SJSA1 (cell line): ENCODE measurements at regions not wholly inside any gene's neighbourhood (a gene's known extent, or its start where the extent isn't known, plus 50 kb on each side); places are given as distances from the start of the nearest gene placed in this dataset.

ENCODE experiments used
- DNase-seq, 2 experiments: peaks; one replicate each; pipeline ENCODE4 v3.0.0-alpha.2; 2015 to 2020; ENCODE audit warnings: low spot score in 2 of 2, low read depth in 1 of 2
- H3K27ac ChIP-seq: fragments of 250-450 bp; sonication (Bioruptor Pico); 2 replicates; pipeline ENCODE4 v1.5.1; 2020; ENCODE audit warnings: mild to moderate bottlenecking, moderate library complexity
- H3K27me3 ChIP-seq: fragments of 250-450 bp; sonication (Bioruptor Pico); replicated peaks from 2 replicates; pipeline ENCODE4 v1.5.1; 2020; ENCODE audit warnings: mild to moderate bottlenecking, moderate library complexity
- H3K36me3 ChIP-seq: fragments of 250-450 bp; sonication (Bioruptor Pico); 2 replicates; pipeline ENCODE4 v1.5.1; 2020; ENCODE audit warnings: mild to moderate bottlenecking
- H3K4me1 ChIP-seq: fragments of 250-450 bp; sonication (Bioruptor Pico); replicated peaks from 2 replicates; pipeline ENCODE4 v1.6.1; 2021; ENCODE audit warnings: mild to moderate bottlenecking
- H3K4me3 ChIP-seq: fragments of 250-450 bp; sonication (Bioruptor Pico); 2 replicates; pipeline ENCODE4 v1.5.1; 2020; ENCODE audit warnings: mild to moderate bottlenecking
- H3K9me3 ChIP-seq: fragments of 250-450 bp; sonication (Bioruptor Pico); replicated peaks from 2 replicates; pipeline ENCODE4 v1.5.1; 2020; ENCODE audit warnings: mild to moderate bottlenecking

GRCh38 chr6:139839506-139840156, 465.2 kb upstream of the CITED2 start:
- H3K36me3 ChIP-seq = no peaks in the 10 kb centered on the region
- no peaks in the 10 kb centered on the region for H3K4me1 ChIP-seq
- no peak overlapping the region for H3K4me3 ChIP-seq
- DNase-seq = no peak
- no peaks in the 10 kb centered on the region for H3K27me3 ChIP-seq
- no peaks in the 10 kb centered on the region; the same call in 1 of the 2 replicates for H3K9me3 ChIP-seq
- H3K27ac ChIP-seq = no peak overlapping the region

GRCh38 chr6:139834232-139834631, 459.8 kb upstream of the CITED2 start:
- no peak overlapping the region for H3K27ac ChIP-seq
- H3K4me1 ChIP-seq = no peaks in the 10 kb centered on the region
- no peak for DNase-seq
- H3K27me3 ChIP-seq = no peaks in the 10 kb centered on the region
- no peaks in the 10 kb centered on the region for H3K9me3 ChIP-seq
- no peaks in the 10 kb centered on the region for H3K36me3 ChIP-seq
- no peak overlapping the region for H3K4me3 ChIP-seq

- Histone ChIP-seq H3K27me3 (no peaks in the 10 kb centered on the region), H3K27ac (no peak overlapping the region), H3K4me1 (no peaks in the 10 kb centered on the region), H3K36me3 (no peaks in the 10 kb centered on the region), H3K9me3 (no peaks in the 10 kb centered on the region), H3K4me3 (no peak overlapping the region)
- DNase-seq = no peak
Measured at GRCh38 chr6:139833592-139833991, 459.1 kb upstream of the CITED2 start.

GRCh38 chr6:139832493-139833305, 458.3 kb upstream of the CITED2 start:
- Histone ChIP-seq H3K27me3 (no peaks in the 10 kb centered on the region), H3K36me3 (no peaks in the 10 kb centered on the region)

GRCh38 chr6:139829576-139829975, 455.1 kb upstream of the CITED2 start:
- no peaks in the 10 kb centered on the region for H3K4me1 ChIP-seq
- no peaks in the 10 kb centered on the region for H3K27me3 ChIP-seq
- no peak overlapping the region for H3K27ac ChIP-seq
- DNase-seq = no peak
- H3K4me3 ChIP-seq = no peak overlapping the region
- no peaks in the 10 kb centered on the region for H3K36me3 ChIP-seq
- no peaks in the 10 kb centered on the region for H3K9me3 ChIP-seq

More at GRCh38 chr6:139832493-139833305, 458.3 kb upstream of the CITED2 start:
- no peak for DNase-seq
- H3K4me1 ChIP-seq = no peaks in the 10 kb centered on the region
- no peaks in the 10 kb centered on the region for H3K9me3 ChIP-seq
- H3K4me3 ChIP-seq = no peak overlapping the region
- no peak overlapping the region for H3K27ac ChIP-seq

- Histone ChIP-seq H3K27ac (no peak overlapping the region), H3K27me3 (no peaks in the 10 kb centered on the region), H3K9me3 (no peaks in the 10 kb centered on the region), H3K4me1 (no peaks in the 10 kb centered on the region), H3K4me3 (no peak overlapping the region), H3K36me3 (no peaks in the 10 kb centered on the region)
- no peak for DNase-seq
Measured at GRCh38 chr6:139828751-139829519, 454.5 kb upstream of the CITED2 start.

- H3K9me3 ChIP-seq = no peaks in the 10 kb centered on the region
- no peak overlapping the region for H3K27ac ChIP-seq
- no peak overlapping the region for H3K4me3 ChIP-seq
- no peaks in the 10 kb centered on the region for H3K36me3 ChIP-seq
- DNase-seq = no peak
- no peaks in the 10 kb centered on the region; the same call in 1 of the 2 replicates for H3K4me1 ChIP-seq
- H3K27me3 ChIP-seq = no peaks in the 10 kb centered on the region
Measured at GRCh38 chr6:139825935-139826374, 451.5 kb upstream of the CITED2 start.

GRCh38 chr6:139824864-139825263, 450.4 kb upstream of the CITED2 start:
- Histone ChIP-seq H3K36me3 (no peaks in the 10 kb centered on the region), H3K27me3 (no peaks in the 10 kb centered on the region), H3K4me3 (no peak overlapping the region), H3K4me1 (no peaks in the 10 kb centered on the region; the same call in 1 of the 2 replicates), H3K9me3 (no peaks in the 10 kb centered on the region), H3K27ac (no peak overlapping the region)
- no peak for DNase-seq

GRCh38 chr6:139823808-139824126, 449.3 kb upstream of the CITED2 start:
- H3K4me3 ChIP-seq = no peak overlapping the region
- no peaks in the 10 kb centered on the region; the same call in 1 of the 2 replicates for H3K4me1 ChIP-seq
- H3K27me3 ChIP-seq = no peaks in the 10 kb centered on the region
- H3K27ac ChIP-seq = no peak overlapping the region
- no peak for DNase-seq
- H3K9me3 ChIP-seq = no peaks in the 10 kb centered on the region
- no peaks in the 10 kb centered on the region for H3K36me3 ChIP-seq

- Histone ChIP-seq H3K4me3 (no peak overlapping the region), H3K36me3 (no peaks in the 10 kb centered on the region), H3K27me3 (no peaks in the 10 kb centered on the region), H3K4me1 (no peaks in the 10 kb centered on the region; the same call in 1 of the 2 replicates), H3K9me3 (no peaks in the 10 kb centered on the region), H3K27ac (no peak overlapping the region)
- no peak for DNase-seq
Measured at GRCh38 chr6:139823099-139823807, 448.8 kb upstream of the CITED2 start.

- Histone ChIP-seq H3K27me3 (no peaks in the 10 kb centered on the region), H3K4me1 (no peaks in the 10 kb centered on the region; the same call in 1 of the 2 replicates), H3K9me3 (no peaks in the 10 kb centered on the region), H3K27ac (no peak overlapping the region), H3K4me3 (no peak overlapping the region), H3K36me3 (no peaks in the 10 kb centered on the region)
- no peak for DNase-seq
Measured at GRCh38 chr6:139821676-139822223, 447.3 kb upstream of the CITED2 start.

GRCh38 chr6:139820210-139820609, 445.8 kb upstream of the CITED2 start:
- no peak overlapping the region for H3K27ac ChIP-seq
- H3K4me1 ChIP-seq = no peaks in the 10 kb centered on the region; the same call in 1 of the 2 replicates
- H3K9me3 ChIP-seq = no peaks in the 10 kb centered on the region
- no peaks in the 10 kb centered on the region for H3K36me3 ChIP-seq
- no peaks in the 10 kb centered on the region for H3K27me3 ChIP-seq
- peak in 1 of 2 experiments; percentile 25 for DNase-seq
- no peak overlapping the region for H3K4me3 ChIP-seq

- H3K9me3 ChIP-seq = no peaks in the 10 kb centered on the region
- no peaks in the 10 kb centered on the region for H3K36me3 ChIP-seq
- H3K4me3 ChIP-seq = no peak overlapping the region
- H3K27me3 ChIP-seq = no peaks in the 10 kb centered on the region
- no peaks in the 10 kb centered on the region; the same call in 1 of the 2 replicates for H3K4me1 ChIP-seq
- H3K27ac ChIP-seq = no peak overlapping the region
- DNase-seq = no peak
Measured at GRCh38 chr6:139819776-139820175, 445.3 kb upstream of the CITED2 start.
